Gastroesophageal sphincter (tissue), 3 donors: ENCODE measurements at regions not wholly inside any gene's neighbourhood (a gene's known extent, or its start where the extent isn't known, plus 50 kb on each side); places are given as distances from the start of the nearest gene placed in this dataset.

ENCODE experiments used
- CTCF ChIP-seq, 4 experiments: fragments of 200-600 bp in 2 of 4; fragments of 450-650 bp in 2 of 4; sonication (generic) in 1 of 4; IDR thresholded peaks; one replicate each; pipeline ENCODE4 v1.5.1; 2017 to 2019; ENCODE audit warnings: antibody characterized with exemption in 4 of 4, mild to moderate bottlenecking in 2 of 4, moderate library complexity in 2 of 4
- EP300 ChIP-seq: sonication (generic); formaldehyde crosslinking; IDR thresholded peaks from one replicate; pipeline ENCODE4 v1.6.1; 2017; ENCODE audit warnings: antibody characterized with exemption, mild to moderate bottlenecking
- POLR2A ChIP-seq, 2 donors: fragments of 450-650 bp; IDR thresholded peaks; one replicate each; pipeline ENCODE4 v1.6.1; 2017; ENCODE audit warnings: antibody characterized with exemption in 2 of 2, mild to moderate bottlenecking in 2 of 2, moderate library complexity in 1 of 2

- TF ChIP-seq POLR2A (IDR thresholded peaks at IDR 0.05) (no peak), CTCF (IDR thresholded peaks at IDR 0.05) (no peak), EP300 (no peak)
Measured at GRCh38 chr7:54860843-54861242, 101.8 kb upstream of the SEC61G start.
